Stomach (tissue), 4 donors: ENCODE measurements at regions not wholly inside any gene's neighbourhood (a gene's known extent, or its start where the extent isn't known, plus 50 kb on each side); places are given as distances from the start of the nearest gene placed in this dataset.

Source experiments
- CTCF ChIP-seq, 7 experiments: fragments of 450-650 bp in 4 of 7; fragments of 200-600 bp in 3 of 7; sonication (generic) in 3 of 7; IDR thresholded peaks; one replicate each; pipeline ENCODE4 v1.5.1; 2016 to 2019; ENCODE audit warnings: antibody characterized with exemption in 7 of 7, control low read depth in 2 of 7, mild to moderate bottlenecking in 1 of 7
- EP300 ChIP-seq: sonication (generic); formaldehyde crosslinking; IDR thresholded peaks from one replicate; pipeline ENCODE4 v1.6.1; 2017; ENCODE audit warnings: antibody characterized with exemption
- POLR2A ChIP-seq, 4 donors: fragments of 450-650 bp; IDR thresholded peaks; one replicate each; pipeline ENCODE4 v1.6.1; 2016; ENCODE audit warnings: antibody characterized with exemption in 4 of 4, control low read depth in 2 of 4, mild to moderate bottlenecking in 1 of 4, moderate library complexity in 1 of 4
- POLR2AphosphoS5 ChIP-seq, 3 donors: sonication (generic); formaldehyde crosslinking; IDR thresholded peaks; one replicate each; pipeline ENCODE4 v1.6.1; 2016; ENCODE audit warnings: antibody characterized with exemption in 3 of 3

DNA sequence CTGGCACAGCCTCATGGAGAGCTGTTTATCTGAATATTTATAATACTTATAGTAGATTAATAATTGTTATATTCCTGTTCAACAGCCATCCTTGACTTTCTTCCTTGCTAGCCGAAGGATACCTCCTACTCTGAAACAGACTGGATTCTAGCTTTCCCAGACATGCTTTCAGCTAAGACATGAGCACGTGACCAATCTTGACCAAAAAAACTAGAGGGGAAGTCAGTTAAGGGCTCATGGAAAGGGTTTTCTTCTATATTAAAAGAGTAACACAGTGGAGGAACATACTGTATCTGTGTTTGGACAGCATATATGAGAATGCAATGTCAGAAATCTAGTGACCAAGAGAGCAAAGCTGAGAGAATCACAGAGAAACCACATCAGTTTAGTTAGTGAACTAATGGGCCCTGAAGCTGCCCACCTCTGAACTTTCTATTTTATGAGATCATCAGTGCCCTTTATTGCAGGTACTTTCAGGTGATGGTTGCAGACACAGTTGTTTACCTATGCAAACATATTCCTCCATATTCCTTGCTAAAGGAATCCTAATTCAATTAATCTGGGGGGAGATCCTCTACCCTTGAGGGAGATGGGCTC is 140.4 kb upstream of the SLC24A3 start:
- TF ChIP-seq CTCF (IDR thresholded peaks at IDR 0.05) (no peak), EP300 (no peak), POLR2A (IDR thresholded peaks at IDR 0.05) (no peak), POLR2AphosphoS5 (IDR thresholded peaks at IDR 0.05) (no peak)
